GM12864 (cell line): ENCODE measurements at regions not wholly inside any gene's neighbourhood (a gene's known extent, or its start where the extent isn't known, plus 50 kb on each side); places are given as distances from the start of the nearest gene placed in this dataset.

Source experiments
- DNase-seq: peaks from one replicate; pipeline ENCODE4 v3.0.0-alpha.2; 2011; ENCODE audit warnings: low read depth
- H3K4me3 ChIP-seq: 2 replicates; pipeline ENCODE4 v1.5.1; 2011; ENCODE audit warnings: mild to moderate bottlenecking, low read depth, low read length, control low read depth
- TF ChIP-seq, protein P1 (sequence below): IDR thresholded peaks from 2 replicates; pipeline ENCODE4 v1.5.1; 2011; ENCODE audit warnings: low read depth, mild to moderate bottlenecking, moderate library complexity, low read length, control low read depth, inconsistent platforms; ENCODE audit errors: missing control alignments

GRCh38 chr3:140761076-140761639 lies 83.3 kb downstream of the TRIM42 start:
- no peak for DNase-seq
- H3K4me3 ChIP-seq = no peak overlapping the region
- TF ChIP-seq, protein P1, sequence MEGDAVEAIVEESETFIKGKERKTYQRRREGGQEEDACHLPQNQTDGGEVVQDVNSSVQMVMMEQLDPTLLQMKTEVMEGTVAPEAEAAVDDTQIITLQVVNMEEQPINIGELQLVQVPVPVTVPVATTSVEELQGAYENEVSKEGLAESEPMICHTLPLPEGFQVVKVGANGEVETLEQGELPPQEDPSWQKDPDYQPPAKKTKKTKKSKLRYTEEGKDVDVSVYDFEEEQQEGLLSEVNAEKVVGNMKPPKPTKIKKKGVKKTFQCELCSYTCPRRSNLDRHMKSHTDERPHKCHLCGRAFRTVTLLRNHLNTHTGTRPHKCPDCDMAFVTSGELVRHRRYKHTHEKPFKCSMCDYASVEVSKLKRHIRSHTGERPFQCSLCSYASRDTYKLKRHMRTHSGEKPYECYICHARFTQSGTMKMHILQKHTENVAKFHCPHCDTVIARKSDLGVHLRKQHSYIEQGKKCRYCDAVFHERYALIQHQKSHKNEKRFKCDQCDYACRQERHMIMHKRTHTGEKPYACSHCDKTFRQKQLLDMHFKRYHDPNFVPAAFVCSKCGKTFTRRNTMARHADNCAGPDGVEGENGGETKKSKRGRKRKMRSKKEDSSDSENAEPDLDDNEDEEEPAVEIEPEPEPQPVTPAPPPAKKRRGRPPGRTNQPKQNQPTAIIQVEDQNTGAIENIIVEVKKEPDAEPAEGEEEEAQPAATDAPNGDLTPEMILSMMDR = no peak

DNA sequence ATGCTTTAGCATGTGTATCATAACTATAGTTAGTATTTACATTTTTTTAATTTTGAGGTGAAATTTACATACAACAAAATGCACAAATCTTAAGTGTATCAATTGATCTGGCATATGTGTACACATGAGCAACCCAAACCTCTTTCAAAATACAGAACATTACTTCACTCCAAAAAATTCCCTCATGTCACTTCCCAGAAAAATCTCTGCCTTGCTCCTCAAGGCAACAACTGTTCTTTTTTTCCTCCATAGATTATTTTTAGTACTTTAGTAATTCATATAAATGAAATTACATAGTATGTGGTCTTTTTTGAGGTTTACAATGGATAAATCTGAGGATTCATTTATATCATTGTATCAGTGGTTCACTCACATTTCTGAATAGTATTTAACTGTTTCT lies 84.9 kb downstream of the TRIM42 start:
- no peak for DNase-seq
- TF ChIP-seq, protein P1 = no peak
- no peak overlapping the region for H3K4me3 ChIP-seq

GRCh38 chr3:140763532-140763931 lies 85.7 kb downstream of the TRIM42 start:
- no peak overlapping the region for H3K4me3 ChIP-seq
- DNase-seq = no peak
- TF ChIP-seq, protein P1 = no peak

DNA sequence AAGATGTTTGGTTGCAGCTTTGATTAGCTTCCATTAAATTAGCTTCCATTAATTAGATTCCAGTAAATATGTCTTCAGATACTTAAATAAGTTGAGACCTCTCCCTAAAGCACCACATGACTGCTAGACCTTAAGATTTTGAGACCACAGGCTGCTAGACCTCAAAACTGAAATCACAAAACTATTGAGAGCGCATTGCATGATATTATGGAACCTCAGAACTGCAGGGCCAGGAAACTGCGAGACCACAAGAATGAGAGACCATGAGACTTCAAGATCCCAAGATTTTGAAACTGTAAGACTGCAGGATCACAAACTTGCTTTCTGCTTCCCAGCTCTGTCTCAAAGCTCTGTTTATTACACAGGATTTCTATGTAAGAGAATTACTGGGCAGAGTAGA lies 87.4 kb downstream of the TRIM42 start:
- no peak overlapping the region for H3K4me3 ChIP-seq
- no peak for DNase-seq
- TF ChIP-seq, protein P1 = no peak

DNA sequence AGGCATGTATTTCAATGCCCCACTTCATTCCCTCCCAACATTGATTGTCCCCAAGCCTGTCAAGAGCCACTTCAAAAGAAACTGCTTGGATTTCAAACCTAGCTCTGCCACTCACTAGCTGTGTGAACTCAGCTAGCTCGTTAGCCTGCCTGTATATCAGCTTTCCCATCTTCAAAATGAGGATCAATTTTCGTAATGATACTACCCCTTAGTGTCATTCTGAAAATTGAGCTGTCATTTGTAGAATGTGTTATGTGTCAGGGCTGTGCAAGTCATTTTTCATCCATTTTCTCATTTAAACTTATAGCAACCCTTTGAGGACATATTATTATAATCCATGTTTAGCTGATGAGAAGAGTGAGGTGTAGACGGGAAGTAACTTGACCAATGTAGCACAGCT lies 88.6 kb downstream of the TRIM42 start:
- TF ChIP-seq, protein P1 = no peak
- no peak for DNase-seq
- H3K4me3 ChIP-seq = no peak overlapping the region

- no peak for DNase-seq
- TF ChIP-seq, protein P1 = no peak
Observed at GRCh38 chr3:140767566-140767965, 89.7 kb downstream of the TRIM42 start.

GRCh38 chr3:140768941-140769340 lies 91.1 kb downstream of the TRIM42 start:
- no peak overlapping the region for H3K4me3 ChIP-seq
- TF ChIP-seq, protein P1 = no peak
- DNase-seq = no peak

More at GRCh38 chr3:140767566-140767965, 89.7 kb downstream of the TRIM42 start:
- H3K4me3 ChIP-seq = no peak overlapping the region
